ENCODE measurements at regions not wholly inside any gene's neighbourhood (a gene's known extent, or its start where the extent isn't known, plus 50 kb on each side); places are given as distances from the start of the nearest gene placed in this dataset.

DNA sequence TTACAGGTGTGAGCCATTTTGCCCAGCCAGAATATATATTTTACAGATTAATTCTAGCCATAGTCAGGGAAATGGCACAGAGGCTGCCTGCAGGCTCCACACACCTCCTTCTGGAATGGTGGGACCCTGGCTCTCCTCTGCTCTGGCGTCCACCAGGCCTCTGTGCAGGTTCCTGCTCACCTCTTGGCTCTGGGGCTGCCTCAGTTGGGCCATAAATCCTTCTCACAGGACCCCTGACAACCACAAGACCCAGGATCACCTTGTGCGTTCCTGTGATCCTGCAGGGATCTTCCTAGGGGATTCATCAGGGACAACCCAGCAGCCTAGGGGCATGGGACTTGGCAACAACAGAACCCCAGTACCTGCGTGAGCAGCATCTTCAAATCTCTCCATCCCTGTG lies 93.0 kb upstream of the FSTL4 start:
- DNase-seq: no peak

GRCh38 chr5:133704411-133704810 lies 92.1 kb upstream of the FSTL4 start:
- no peak for DNase-seq

- no peak for DNase-seq
Measured at GRCh38 chr5:133703935-133704334, 91.6 kb upstream of the FSTL4 start.

- DNase-seq: no peak
Measured at GRCh38 chr5:133702791-133703770, 90.7 kb upstream of the FSTL4 start.

DNA sequence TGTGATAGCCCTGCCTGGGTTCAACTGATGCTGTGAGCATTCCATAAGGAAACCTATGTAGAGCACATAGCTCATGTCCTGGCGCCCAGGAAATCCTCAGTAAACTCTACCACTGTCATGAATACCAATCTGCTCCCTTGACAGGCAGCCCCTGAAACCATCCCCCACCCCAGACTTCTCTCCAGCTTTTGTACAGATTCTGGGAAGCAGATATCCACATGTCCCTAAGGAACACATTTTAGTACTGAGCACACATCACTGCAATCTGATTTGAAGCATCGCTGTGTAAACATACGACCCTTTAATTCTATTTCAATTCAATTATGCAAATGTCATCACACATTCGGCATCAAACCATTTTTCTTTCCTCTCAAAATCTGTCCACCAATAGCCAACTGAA lies 89.5 kb upstream of the FSTL4 start:
- no peak for DNase-seq

GRCh38 chr5:133700251-133700650 lies 87.9 kb upstream of the FSTL4 start:
- no peak for DNase-seq

DNA sequence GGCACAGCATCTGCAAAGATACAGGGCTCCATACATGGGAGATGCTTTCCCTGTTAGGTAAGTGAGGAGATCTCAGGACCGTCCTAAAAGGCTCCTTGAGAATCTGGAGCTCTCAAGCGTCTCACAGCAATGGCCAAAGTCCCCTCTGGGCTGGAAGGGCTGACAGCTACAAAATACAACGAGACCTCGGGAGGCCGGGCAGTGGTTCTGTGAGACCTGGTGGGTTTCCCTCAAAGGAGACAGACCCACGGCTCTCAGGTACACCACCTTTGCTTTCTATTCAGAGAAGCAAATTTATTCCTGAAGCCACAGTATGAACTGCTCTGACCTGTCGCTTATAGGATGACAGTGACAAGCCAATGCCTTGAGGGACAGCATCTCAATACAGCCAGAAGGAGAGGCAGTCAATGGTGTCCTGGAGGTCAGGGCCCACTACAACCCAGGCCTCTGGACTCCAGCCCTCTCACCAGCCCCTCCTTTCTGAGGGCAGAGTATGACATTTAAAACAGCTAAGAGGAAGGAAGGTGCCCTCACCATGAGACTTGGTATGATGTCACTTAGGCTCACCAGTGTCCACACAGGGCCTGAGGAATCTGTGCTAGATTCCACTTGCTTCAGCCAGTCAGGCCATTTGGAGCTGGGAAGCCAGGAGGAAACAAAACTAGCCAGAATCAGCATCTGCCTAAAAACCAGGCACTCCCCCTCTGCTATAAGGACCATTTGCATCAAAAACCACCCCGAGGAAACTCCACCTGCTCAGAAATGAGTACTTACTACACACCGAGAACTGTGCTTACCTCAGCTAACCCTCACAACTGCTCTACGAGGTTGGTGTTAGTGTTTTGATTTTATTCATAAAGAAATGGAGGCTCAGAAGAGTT lies 86.5 kb upstream of the FSTL4 start:
- no peak for DNase-seq

- DNase-seq: no peak
Measured at GRCh38 chr5:133698259-133698554, 85.9 kb upstream of the FSTL4 start.

DNA sequence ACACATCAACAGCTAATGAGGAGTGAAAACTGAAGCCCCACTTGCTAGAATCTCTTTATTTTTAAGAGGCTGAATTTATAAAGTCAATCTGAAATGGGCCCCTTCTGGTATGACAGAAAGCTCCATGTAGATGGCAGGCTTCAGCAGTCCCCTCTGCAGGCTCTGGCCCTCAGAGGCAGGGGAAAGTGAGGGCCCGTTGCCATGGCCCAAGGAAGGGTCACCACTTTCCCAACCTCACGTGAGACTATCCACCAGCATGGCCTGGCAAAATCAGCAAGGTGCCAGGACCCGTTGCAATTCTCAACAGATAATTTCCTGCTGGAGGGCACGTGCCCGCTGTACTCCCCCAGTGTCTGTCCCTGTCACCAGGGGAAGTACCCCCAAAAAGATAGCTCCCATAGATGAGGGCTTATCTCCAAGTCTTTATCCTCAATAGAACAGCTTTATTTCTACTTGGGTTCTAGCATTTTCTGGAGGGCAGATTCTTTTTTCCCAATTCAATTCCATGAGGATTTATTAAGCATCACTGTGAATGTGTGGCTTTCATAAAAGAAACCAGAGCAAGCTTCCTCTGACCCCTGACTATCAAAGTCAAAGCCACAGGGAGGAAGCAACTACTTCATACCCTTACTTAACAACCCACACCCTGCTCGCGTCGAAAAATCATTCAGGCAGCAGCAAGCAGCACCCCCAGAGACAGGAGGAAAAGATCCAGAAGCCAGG lies 85.4 kb upstream of the FSTL4 start:
- no peak for DNase-seq

DNA sequence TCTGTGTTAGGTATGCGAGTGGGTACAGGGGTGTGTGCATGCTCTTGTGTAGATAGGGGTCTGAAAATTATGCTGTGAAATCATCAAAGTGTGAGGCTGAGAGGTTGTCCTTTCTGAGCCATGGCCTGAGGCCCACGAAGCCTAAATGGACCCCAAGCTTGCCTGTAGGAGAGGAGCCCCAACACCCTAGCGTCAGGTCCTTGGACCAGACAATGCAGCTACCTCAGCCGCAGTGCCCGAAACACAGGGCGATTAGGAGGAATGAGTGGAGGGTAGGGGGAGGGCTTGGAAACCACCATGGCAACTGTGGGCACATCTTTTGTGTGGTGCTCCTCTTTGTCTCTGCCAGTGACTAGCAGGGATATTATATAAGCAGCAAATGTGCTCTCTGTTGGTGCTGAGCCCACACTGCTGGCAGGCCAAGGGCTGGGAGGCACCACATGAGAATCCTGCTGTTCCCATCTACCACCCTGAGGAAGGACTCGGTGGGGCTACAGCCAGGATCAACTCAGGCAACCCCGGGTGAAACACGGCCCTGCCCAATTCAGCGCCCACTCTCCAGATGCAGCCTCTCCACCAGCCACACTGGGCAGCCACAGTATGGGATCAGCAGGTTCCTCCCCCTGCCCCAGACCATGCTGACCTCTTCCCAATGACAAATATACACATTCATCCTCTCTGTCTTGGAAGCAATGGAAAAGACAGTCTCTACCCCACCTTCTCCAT lies 84.6 kb upstream of the FSTL4 start:
- no peak for DNase-seq

- DNase-seq: no peak
Measured at GRCh38 chr5:133696006-133696584, 83.8 kb upstream of the FSTL4 start.

GRCh38 chr5:133694181-133694831 lies 82.0 kb upstream of the FSTL4 start:
- no peak for DNase-seq

GRCh38 chr5:133691448-133691847 lies 79.1 kb upstream of the FSTL4 start:
- DNase-seq: no peak

DNA sequence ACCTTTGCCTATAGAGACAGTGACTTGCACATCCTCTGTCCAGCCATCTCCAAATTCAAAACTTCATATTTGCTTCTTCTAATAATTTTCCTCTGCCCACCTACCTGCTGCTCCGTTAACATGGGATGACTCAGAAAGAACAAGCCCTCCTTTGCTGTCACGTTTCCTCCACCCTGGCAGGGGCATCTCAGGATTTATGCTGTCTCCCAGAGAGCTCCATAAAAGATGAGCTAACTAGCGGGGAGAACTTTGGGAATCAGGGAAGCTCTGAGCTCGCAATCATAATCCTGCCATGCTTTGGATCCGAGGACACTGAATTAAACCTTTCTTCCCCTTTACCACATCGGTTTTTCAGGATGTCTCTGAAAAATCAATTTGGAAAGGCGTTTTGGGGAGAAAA lies 78.4 kb upstream of the FSTL4 start:
- no peak for DNase-seq

- no peak for DNase-seq
Measured at GRCh38 chr5:133688391-133688790, 76.0 kb upstream of the FSTL4 start.

GRCh38 chr5:133687212-133688061 lies 75.1 kb upstream of the FSTL4 start:
- no peak for DNase-seq

- no peak for DNase-seq
Measured at GRCh38 chr5:133686566-133686965, 74.2 kb upstream of the FSTL4 start.

DNA sequence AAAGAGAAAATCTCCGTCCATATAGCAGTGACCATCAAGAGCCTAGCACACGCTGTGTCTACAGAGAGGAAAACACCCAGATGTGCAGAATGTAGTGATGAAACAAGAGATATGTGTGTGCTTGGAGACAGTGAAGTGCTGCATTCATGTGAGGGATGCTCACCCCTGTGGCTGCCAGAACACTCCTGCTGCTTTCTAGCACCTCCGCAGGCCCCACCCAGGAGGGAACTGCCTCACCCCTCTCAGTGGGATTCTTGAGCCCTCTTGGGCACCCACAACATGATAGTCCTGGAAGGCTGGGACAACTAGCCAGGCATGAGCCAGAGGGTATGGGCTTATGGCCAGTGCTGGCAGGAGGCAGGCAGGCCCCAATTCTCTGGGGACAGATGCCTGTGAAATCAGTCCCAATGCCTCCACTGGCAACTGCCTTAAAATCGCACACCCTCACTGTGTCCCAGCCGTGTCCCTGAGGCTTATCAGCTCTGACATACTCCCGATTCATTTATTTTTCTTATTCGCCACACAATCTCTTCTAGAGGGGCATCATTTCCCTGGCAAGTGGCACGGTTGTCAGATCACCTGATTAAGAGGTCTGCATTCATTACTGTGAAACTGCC lies 73.2 kb upstream of the FSTL4 start:
- DNase-seq: no peak

- DNase-seq: no peak
Measured at GRCh38 chr5:133683646-133684596, 71.6 kb upstream of the FSTL4 start.
